ENCODE measurements at regions not wholly inside any gene's neighbourhood (a gene's known extent, or its start where the extent isn't known, plus 50 kb on each side); places are given as distances from the start of the nearest gene placed in this dataset.

DNA sequence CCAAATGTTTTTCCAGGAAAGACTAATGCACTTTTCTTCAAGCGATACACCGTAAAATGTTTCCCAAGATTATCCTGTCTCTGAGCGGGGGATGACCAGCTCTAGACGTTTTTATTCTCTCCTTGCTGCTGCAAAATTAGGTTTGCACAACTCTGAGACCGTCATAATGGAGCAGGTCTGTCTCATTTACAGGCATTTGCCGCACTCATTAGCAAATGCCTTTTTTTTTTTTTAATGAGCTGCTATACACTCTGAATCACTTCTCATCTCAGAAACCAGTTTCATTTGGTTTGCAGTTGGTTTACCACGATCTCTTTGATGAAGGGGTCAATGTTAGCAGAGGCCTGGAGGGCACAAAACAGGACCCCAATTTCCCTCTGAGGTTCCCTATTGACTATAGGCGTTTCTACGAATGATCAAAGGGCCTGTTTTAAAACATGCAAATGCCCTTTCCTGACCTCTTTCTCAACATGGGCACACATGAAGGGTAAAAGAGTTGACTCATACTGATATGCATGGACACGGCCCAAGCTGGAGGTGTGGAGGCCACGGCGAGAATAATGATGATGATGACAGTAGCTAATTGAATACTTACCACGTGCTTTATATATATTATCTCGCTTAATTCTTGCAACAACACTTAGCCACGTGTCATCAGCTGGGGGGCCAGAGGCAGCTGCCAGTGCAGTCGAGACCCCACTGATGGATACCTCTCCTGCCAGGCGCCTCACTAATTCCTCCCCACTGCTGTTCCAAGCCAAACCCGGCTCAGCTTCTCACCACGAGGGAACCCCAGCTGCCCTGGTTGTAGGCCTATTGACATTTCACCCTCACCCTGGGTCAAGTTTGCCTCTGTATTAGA lies 89.9 kb upstream of the PTCH1 start:
- Histone ChIP-seq H3K36me3 (no peaks in the 10 kb centered on the region), H3K27ac (no peak overlapping the region), H3K4me1 (ENCODE audit: insufficient read depth) (peaks cover 3% of the 10 kb centered on the region), H3K27me3 (no peaks in the 10 kb centered on the region), H3K9me3 (no peaks in the 10 kb centered on the region), H3K4me3 (no peak overlapping the region)
- intact Hi-C loops (cut with DNase I), result no loop called here
- DNase-seq, result no peak
- WGBS, 3 donors, result 40 to 53% (median 43%) methylated on average over 19 of the region's 19 CpGs
- TF ChIP-seq POLR2A (IDR thresholded peaks at IDR 0.05), result no peak

DNA sequence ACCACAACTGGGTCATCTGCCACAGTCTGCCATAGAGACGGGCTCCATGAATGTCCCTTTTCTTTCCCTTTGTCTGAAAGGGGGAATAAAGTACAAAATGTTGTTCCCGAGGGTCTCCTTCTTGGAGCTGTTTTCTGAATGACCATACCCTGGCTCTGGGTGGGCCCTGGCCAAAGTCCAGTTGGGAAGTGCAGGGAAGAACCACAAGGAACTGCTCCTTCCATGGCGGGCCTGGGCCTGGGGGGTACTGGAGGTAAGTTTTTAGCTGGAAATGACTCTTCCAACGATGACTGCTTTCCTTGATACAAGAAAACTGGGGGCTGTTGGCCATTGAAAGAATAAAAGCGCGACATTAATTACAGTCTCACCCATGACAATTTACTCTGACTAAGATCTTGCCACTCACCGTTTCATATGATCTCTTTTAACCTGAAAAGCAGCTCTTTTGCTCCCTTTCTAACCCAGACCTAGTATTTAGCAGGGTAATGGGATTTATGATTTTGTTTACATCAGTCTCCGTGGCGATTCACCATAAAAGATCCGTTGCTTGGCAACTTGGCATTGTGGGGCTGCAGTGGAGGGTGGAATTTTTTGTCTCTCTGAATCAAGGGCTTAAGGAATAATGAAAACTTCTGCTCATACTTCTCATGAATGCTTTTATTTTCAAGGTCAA lies 89.2 kb upstream of the PTCH1 start:
- no peaks in the 10 kb centered on the region for H3K9me3 ChIP-seq
- H3K27me3 ChIP-seq, result no peaks in the 10 kb centered on the region
- intact Hi-C loops (cut with DNase I), result no loop called here
- H3K4me1 ChIP-seq (ENCODE audit: insufficient read depth), result peaks cover 3% of the 10 kb centered on the region
- H3K36me3 ChIP-seq, result no peaks in the 10 kb centered on the region
- no peak for DNase-seq
- WGBS, 3 donors, result 59 to 61% (median 59%) methylated on average over 10 of the region's 10 CpGs
- no peak overlapping the region for H3K27ac ChIP-seq
- TF ChIP-seq, protein P1, sequence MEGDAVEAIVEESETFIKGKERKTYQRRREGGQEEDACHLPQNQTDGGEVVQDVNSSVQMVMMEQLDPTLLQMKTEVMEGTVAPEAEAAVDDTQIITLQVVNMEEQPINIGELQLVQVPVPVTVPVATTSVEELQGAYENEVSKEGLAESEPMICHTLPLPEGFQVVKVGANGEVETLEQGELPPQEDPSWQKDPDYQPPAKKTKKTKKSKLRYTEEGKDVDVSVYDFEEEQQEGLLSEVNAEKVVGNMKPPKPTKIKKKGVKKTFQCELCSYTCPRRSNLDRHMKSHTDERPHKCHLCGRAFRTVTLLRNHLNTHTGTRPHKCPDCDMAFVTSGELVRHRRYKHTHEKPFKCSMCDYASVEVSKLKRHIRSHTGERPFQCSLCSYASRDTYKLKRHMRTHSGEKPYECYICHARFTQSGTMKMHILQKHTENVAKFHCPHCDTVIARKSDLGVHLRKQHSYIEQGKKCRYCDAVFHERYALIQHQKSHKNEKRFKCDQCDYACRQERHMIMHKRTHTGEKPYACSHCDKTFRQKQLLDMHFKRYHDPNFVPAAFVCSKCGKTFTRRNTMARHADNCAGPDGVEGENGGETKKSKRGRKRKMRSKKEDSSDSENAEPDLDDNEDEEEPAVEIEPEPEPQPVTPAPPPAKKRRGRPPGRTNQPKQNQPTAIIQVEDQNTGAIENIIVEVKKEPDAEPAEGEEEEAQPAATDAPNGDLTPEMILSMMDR (IDR thresholded peaks at IDR 0.05), result no peak
- TF ChIP-seq POLR2A (IDR thresholded peaks at IDR 0.05), result no peak
- TF ChIP-seq EP300 (IDR thresholded peaks at IDR 0.05), result no peak
- no peak overlapping the region for H3K4me3 ChIP-seq

DNA sequence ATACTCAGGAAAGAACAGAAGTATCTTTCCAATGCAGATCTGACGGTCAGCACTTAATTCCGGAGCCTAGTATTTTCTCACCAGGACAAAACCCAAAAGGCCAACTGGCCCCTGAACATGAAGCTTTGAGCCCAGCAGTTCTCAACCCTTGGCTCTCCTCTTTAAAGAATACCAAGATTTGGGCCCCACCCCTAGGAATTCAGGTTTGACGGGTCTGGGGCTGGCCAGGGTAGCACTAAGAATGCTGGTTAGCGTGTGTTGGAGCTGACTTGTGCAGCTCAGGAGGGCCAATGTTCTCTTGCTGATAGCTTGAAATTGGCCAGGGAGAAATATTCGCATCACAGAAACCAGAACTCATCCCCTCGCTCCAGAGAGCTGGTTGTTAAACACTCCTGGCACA lies 88.3 kb upstream of the PTCH1 start:
- Histone ChIP-seq H3K4me3 (no peak overlapping the region), H3K4me1 (ENCODE audit: insufficient read depth) (peaks cover 3% of the 10 kb centered on the region), H3K27me3 (no peaks in the 10 kb centered on the region), H3K36me3 (no peaks in the 10 kb centered on the region), H3K27ac (no peak overlapping the region), H3K9me3 (no peaks in the 10 kb centered on the region)
- TF ChIP-seq, protein P1 (IDR thresholded peaks at IDR 0.05), result no peak
- TF ChIP-seq POLR2A (IDR thresholded peaks at IDR 0.05) (no peak), EP300 (IDR thresholded peaks at IDR 0.05) (no peak)
- intact Hi-C loops (cut with DNase I), result no loop called here
- DNase-seq, result no peak
- WGBS, 3 donors, result 56 to 87% (median 65%) methylated on average over 6 of the region's 6 CpGs

DNA sequence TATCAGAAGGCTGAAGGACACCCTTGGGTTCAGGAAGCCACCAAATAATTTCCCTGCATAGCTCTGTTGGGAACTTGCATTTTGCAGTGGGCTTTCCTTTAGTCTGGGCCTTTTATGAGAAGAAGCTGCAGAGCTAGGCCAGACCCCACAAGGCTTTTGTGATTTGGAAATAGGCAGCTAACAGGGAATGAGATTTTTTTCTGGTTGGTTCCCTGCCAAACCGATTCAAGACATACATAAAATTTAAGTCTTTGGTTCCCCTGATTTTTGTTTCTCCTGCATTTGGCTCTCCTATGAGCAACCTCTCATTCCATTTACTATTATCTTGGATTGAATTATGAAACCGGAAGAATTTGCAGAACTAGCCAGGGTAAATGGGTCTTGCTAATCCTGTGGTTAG lies 81.5 kb upstream of the PTCH1 start:
- H3K4me3 ChIP-seq, result no peak overlapping the region
- intact Hi-C loops (cut with DNase I), result no loop called here
- TF ChIP-seq EP300 (IDR thresholded peaks at IDR 0.05), result no peak
- TF ChIP-seq, protein P1 (IDR thresholded peaks at IDR 0.05), result no peak
- TF ChIP-seq POLR2A (IDR thresholded peaks at IDR 0.05), result no peak

More for the DNA sequence above, 81.5 kb upstream of the PTCH1 start:
- 22 to 44% (median 36%) methylated on average over 2 of the region's 2 CpGs for WGBS, 3 donors
- Histone ChIP-seq H3K36me3 (no peaks in the 10 kb centered on the region), H3K4me1 (ENCODE audit: insufficient read depth) (no peaks in the 10 kb centered on the region), H3K27me3 (no peaks in the 10 kb centered on the region), H3K27ac (no peak overlapping the region), H3K9me3 (no peaks in the 10 kb centered on the region)
- no peak for DNase-seq
